SKM-1 (cell line): ENCODE measurements at regions not wholly inside any gene's neighbourhood (a gene's known extent, or its start where the extent isn't known, plus 50 kb on each side); places are given as distances from the start of the nearest gene placed in this dataset.
"Not testable (repeated sequence)": the region's sequence is repeated elsewhere in the genome, so short reads cannot be mapped to it uniquely, and the experiment has no call there.

Source experiments
- DNase-seq: peaks from one replicate; lab custom pipeline; 2025; ENCODE audit not compliant: unreplicated experiment; lab: John Stamatoyannopoulos, UW

DNA sequence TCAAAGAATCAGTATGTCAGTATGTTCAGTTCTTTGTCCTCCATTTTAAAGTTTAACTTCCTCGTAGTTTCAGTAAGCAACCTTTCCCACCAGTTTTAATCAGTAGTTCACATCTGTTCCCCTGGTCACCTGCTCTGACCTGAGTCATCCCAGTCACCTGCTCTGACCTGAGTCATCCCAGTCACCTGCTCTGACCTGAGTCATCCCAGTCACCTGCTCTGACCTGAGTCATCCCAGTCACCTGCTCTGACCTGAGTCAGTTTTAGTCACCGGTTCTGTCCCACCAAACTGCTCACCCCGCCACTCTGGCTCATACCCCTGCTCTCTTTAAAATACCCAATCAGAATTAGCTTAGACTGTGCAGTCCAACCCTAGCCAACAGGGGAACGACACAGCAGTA is 180.1 kb upstream of the CNTN6 start:
- not testable (repeated sequence) for DNase-seq

GRCh38 chr3:923161-923910 is 169.5 kb upstream of the CNTN6 start:
- DNase-seq = no peak

DNA sequence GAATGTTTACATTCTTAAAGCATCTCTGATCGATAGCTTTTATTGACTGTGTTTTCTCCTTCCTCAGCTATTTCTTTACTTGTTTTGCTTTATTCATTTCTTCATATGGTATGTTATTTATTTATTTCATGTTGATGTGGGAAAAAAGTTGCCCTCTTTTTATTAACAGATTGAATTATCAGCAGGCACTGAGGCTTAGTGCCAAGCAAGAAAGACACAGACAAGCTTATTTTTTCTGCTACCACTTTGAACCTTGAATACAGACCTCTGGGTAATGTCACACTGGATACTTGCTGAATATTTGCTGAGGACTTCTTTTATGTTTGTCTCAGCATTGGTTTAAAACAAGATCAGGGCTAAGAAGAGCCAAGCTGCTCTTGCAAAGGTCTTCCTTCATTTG is 162.0 kb upstream of the CNTN6 start:
- DNase-seq = no peak

DNA sequence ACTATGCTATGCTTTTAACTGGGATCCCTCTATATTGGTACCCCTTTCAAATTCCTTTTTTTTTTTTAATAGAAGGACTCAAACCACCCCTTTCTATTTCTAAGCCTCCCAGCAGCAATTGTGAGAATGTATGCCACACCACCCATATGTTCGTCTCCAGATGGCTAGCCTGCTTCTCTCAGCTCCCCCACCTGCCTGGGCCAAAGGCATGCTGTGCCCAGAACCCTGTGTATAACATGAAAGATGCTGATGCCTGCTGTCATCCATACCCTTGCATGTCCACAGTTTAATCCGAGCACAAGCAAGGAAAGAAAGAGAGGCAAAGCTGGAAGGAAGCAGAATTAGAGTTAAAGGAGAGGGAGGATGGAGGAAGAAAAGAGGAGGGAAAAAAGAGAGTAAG is 159.5 kb upstream of the CNTN6 start:
- no peak for DNase-seq

- no peak for DNase-seq
Measured at GRCh38 chr3:944786-945185, 148.0 kb upstream of the CNTN6 start.

DNA sequence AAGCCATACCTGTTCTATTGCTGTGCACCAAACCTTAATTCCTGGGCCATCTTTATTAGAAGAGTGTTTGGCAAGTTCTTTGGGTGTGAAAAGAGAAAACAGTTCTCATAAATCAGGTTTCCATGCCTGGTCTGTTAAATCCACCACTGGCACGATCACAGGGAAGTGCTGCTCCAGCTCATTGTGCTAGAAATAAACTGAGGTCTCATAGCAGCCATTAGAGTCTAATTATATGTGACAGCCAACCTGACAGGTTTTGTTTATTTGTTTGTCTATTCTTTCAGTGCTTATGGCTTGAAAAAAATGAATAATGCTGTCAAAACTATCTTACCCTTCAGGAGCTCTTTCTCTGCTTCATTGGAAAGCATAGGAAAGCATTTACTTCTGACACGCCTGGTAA is 147.1 kb upstream of the CNTN6 start:
- no peak for DNase-seq

DNA sequence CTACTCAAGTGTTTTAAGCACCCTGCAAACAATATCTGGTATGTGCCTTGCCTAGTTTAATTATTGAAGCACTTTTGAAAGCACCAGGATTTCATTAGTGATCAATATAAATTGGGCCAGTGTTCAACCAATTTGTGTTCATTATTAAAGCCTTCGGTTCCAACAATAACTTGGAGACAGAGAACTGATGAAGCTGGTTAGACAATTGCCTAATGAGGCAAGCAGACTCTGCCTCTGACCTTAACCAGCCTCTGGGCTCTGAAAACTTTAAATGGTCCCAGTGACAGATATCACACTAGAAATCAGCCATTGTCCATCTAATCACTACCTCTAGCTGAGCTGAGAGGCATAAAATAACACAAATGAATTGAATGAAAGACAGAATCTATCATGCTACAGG is 139.9 kb upstream of the CNTN6 start:
- DNase-seq = no peak

DNA sequence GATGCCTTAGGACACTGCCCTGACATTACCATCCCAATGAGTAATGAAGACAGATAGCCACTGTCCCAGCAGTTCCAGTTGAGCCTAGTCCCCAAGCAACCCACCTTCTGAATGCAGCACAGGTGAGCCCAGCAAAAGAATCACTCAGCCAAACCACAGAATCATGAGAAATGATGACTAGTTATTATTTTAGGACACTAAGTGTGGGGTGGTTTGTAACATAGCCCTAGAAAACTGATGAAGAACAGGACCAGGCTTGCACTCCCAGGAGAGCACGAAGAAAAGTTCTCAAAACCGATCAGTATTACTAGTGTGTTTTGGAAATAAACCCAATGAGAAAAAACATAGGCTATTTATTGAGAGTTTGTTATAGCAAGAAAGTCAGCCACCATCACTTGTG is 129.6 kb upstream of the CNTN6 start:
- DNase-seq = no peak

GRCh38 chr3:963755-964154 is 129.1 kb upstream of the CNTN6 start:
- no peak for DNase-seq

GRCh38 chr3:965826-966225 is 127.0 kb upstream of the CNTN6 start:
- no peak for DNase-seq

DNA sequence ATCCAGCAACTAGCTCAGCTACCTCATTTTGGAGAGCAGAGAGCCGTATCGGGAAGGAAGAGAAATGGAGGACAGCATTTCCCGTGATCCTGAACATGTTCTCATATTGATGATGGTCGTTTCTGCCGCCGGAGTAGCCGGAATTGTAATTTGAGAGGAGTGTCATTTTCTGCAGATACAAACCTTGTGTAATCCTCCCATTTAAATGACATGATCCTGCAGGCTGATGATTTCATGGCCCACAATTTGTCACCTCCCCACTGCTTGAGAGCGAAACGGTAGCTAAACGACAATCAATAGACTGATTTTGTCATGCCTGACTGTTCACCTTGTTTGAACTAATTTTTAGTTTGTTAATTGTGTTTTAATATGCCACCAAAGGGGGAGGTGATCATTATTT is 126.5 kb upstream of the CNTN6 start:
- no peak for DNase-seq

- DNase-seq = no peak
Measured at GRCh38 chr3:973340-973739, 119.5 kb upstream of the CNTN6 start.

GRCh38 chr3:976006-976405 is 116.8 kb upstream of the CNTN6 start:
- no peak for DNase-seq

GRCh38 chr3:981156-981555 is 111.7 kb upstream of the CNTN6 start:
- DNase-seq = no peak

DNA sequence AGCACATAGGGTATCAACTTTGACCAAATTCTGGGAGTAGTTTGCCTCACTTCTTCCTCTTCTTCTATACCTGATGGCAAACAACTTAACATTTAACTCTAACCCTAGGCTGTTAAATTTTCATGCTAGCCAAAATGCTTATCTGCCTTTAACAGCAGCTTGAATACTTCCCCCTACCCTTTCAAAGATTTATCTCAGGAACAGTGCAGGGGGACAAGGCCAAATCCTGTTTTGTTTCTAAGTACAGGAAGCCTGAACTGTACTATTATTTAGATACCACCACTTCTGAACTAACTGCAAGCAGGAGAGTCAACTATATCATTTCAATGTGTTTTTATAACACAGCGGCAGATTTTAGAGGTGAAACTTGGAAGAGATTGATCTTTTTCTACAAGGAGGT is 104.0 kb upstream of the CNTN6 start:
- no peak for DNase-seq

DNA sequence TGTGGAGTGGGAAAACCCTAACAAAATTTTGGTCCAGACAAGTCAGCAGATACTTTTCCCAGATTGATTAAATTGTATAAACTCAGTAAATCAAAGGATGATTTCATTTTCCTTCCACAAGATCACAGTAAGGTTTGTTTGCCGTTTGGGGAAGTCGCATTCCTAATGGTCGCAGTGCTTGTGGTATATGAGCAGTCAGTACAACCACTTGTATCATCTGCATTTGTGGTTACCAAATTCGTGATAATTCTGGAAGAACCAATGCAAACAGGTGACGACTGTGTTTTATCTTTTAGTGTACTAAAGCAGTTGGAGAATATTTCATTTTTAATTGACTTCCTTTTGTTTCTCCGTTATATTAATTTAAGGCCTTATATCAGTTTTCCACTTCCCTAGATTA is 100.0 kb upstream of the CNTN6 start:
- DNase-seq = no peak

- no peak for DNase-seq
Measured at GRCh38 chr3:1002010-1002409, 90.8 kb upstream of the CNTN6 start.

DNA sequence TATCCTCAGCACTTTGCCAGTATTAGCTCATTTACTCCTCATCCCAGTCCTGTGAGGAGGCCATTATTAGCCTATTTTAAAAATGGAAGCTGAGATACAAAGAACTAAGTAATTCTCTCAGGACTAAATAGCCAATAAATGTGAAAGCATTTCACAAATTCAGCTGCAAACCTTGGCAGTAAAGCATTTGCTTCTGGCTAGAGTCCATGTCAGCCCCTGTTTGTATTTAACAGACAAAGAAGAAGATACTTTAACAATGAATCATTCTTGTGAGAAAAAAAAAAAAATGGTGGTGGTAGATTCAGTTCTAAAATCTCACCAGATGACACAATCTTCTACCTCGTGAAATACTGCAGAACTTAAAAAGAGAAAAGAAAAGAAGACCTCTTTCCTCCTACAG is 85.0 kb upstream of the CNTN6 start:
- no peak for DNase-seq

DNA sequence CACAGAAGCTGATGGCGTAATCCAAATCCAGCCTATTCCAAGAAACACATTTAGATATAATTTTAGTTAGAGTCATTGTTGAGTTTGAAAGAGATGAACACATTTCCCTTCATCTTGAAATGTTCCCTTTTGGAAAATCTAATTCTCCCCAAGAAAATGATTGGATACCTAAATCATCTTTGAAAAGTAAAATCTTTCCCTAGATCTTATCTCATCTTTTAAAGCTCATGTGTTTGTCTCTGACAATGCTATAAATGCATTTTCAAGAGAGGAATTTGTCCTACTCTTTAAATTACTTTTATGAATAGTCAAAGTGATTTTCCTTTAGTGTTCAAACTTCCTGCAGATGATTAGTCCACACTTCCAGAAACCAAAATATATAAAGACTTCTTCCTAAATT is 82.6 kb upstream of the CNTN6 start:
- DNase-seq = no peak

GRCh38 chr3:1015826-1016225 is 77.0 kb upstream of the CNTN6 start:
- DNase-seq = no peak

- no peak for DNase-seq
Measured at GRCh38 chr3:1017870-1018269, 75.0 kb upstream of the CNTN6 start.

- no peak for DNase-seq
Measured at GRCh38 chr3:1019157-1019556, 73.7 kb upstream of the CNTN6 start.

DNA sequence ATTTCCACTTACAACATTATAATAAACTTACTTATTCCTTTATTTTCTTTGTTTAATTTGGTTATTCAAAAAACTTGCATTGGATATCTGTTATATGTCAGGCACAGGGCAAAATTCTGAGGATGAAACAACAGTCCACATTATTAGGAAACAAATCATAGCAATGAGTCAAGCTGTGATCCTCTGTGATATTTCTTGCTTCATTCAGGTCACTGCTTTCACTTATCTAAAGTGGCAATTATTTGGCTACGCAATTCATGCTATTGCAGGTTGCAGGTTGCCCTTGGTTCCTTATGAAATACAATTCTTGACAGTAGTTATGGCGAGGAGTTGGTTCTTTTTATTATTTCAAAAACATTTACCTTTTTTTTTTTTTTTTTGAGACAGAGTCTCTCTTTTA is 66.4 kb upstream of the CNTN6 start:
- DNase-seq = no peak
